K562 (cell line): ENCODE measurements at regions not wholly inside any gene's neighbourhood (a gene's known extent, or its start where the extent isn't known, plus 50 kb on each side); places are given as distances from the start of the nearest gene placed in this dataset.

Experiments used
- CTCFL ChIP-seq: IDR thresholded peaks from 2 replicates; pipeline ENCODE4 v1.6.1; 2011; ENCODE audit warnings: borderline replicate concordance, low read depth, mild to moderate bottlenecking, moderate library complexity, low read length; ENCODE audit not compliant: insufficient read depth, poor library complexity, severe bottlenecking
- E2F5 ChIP-seq: sonication (generic); formaldehyde crosslinking; IDR thresholded peaks from 2 replicates; pipeline ENCODE4 v1.8.0; 2022; ENCODE audit warnings: mild to moderate bottlenecking, missing genetic modification reagents
- EZH2 ChIP-seq: IDR thresholded peaks from 2 replicates; pipeline ENCODE4 v1.6.1; 2012; ENCODE audit warnings: low read depth, mild to moderate bottlenecking, inconsistent platforms, low read length, borderline replicate concordance
- NR1H2 ChIP-seq: sonication (generic); formaldehyde crosslinking; IDR thresholded peaks from 2 replicates; pipeline ENCODE4 v1.4.0; 2020; ENCODE audit warnings: mild to moderate bottlenecking, missing genetic modification reagents
- PCBP2 ChIP-seq: fragments of 200-400 bp; formaldehyde crosslinking; IDR thresholded peaks from 2 replicates; pipeline ENCODE4 v1.6.1; 2018; ENCODE audit warnings: low read length, low read depth, mild to moderate bottlenecking, moderate library complexity; ENCODE audit not compliant: poor library complexity, severe bottlenecking
- PHB2 ChIP-seq: fragments of 450-650 bp; IDR thresholded peaks from 2 replicates; pipeline ENCODE4 v1.6.1; 2017; ENCODE audit warnings: low read depth
- PURB ChIP-seq: sonication (generic); formaldehyde crosslinking; IDR thresholded peaks from 2 replicates; pipeline ENCODE4 v1.9.0; 2021; ENCODE audit warnings: low read depth, mild to moderate bottlenecking, missing genetic modification reagents
- STAT6 ChIP-seq: sonication (generic); formaldehyde crosslinking; IDR thresholded peaks from 2 replicates; pipeline ENCODE4 v1.8.1; 2023; ENCODE audit warnings: mild to moderate bottlenecking, missing genetic modification reagents
- ZFX ChIP-seq: sonication (generic); formaldehyde crosslinking; IDR thresholded peaks from 2 replicates; pipeline ENCODE4 v1.8.0; 2022; ENCODE audit warnings: mild to moderate bottlenecking, missing genetic modification reagents, moderate library complexity

DNA sequence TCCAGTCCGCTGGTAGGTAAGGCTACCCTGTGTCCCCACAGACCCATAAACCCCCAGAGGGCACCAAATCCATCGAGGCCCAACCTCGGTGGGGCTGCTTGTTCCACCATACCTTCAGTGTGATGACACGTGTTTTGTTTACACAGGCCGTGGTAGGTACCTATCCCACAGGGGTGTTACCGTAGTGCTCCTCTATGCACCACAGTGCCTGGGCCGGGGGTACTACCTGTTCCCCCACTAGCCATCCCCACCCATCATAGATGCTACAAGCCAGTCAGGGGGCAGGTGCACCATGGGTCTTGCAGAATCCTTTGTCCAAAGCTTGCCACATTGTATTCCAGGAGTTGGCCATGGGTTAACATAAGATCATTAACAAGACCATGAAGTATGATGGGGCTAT, 796.2 kb downstream of the EFNA5 start (continued):
- no peak for TF ChIP-seq STAT6 (CRISPR knock-in tag)
- TF ChIP-seq NR1H2 (CRISPR knock-in tag), result no peak
- no peak for TF ChIP-seq PCBP2
- TF ChIP-seq EZH2, result no peak
- TF ChIP-seq CTCFL, result no peak
- TF ChIP-seq PURB (CRISPR knock-in tag), result no peak
- TF ChIP-seq E2F5 (CRISPR knock-in tag), result no peak
- TF ChIP-seq ZFX (CRISPR knock-in tag), result no peak
- TF ChIP-seq PHB2, result no peak
